ENCODE measurements at regions not wholly inside any gene's neighbourhood (a gene's known extent, or its start where the extent isn't known, plus 50 kb on each side); places are given as distances from the start of the nearest gene placed in this dataset.

DNA sequence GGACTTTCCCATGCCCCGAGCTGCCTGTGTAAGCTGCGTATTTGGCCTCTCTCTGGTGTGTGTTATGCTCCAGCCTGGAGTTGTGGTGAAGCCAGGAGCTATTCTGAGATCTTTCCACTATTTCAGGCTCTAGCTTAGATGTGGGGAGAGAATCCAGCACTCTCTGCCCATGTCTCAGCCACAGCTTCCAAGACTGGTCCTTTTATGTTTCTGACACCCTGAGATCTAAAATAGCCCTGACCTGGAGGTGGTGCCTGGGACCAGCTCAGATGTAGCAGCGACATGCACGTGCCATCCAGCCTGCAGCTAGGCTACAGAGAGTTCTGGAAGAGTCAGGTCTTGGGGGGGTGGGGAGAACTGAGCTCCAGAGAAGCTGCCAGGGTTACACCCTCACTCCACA lies 76.5 kb downstream of the TENT5C start:
- H3K9ac ChIP-seq (ENCODE audit: low read depth, low read length) = no peak overlapping the region
- H3K27ac ChIP-seq (ENCODE audit: low read length) = no peak overlapping the region
- H3K4me2 ChIP-seq (ENCODE audit: insufficient read depth, low read length) = no peak overlapping the region
- H3K4me1 ChIP-seq (ENCODE audit: insufficient read depth, low read length) = no peaks in the 10 kb centered on the region
- H3K9me3 ChIP-seq (ENCODE audit: insufficient read depth, low read length, severe bottlenecking) = no peaks in the 10 kb centered on the region
- TF ChIP-seq EZH2 (IDR thresholded peaks at IDR 0.05; ENCODE audit: borderline replicate concordance, low read depth, low read length, severe bottlenecking) = no peak
- TF ChIP-seq, protein P1, sequence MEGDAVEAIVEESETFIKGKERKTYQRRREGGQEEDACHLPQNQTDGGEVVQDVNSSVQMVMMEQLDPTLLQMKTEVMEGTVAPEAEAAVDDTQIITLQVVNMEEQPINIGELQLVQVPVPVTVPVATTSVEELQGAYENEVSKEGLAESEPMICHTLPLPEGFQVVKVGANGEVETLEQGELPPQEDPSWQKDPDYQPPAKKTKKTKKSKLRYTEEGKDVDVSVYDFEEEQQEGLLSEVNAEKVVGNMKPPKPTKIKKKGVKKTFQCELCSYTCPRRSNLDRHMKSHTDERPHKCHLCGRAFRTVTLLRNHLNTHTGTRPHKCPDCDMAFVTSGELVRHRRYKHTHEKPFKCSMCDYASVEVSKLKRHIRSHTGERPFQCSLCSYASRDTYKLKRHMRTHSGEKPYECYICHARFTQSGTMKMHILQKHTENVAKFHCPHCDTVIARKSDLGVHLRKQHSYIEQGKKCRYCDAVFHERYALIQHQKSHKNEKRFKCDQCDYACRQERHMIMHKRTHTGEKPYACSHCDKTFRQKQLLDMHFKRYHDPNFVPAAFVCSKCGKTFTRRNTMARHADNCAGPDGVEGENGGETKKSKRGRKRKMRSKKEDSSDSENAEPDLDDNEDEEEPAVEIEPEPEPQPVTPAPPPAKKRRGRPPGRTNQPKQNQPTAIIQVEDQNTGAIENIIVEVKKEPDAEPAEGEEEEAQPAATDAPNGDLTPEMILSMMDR (IDR thresholded peaks at IDR 0.05; ENCODE audit: borderline replicate concordance, extremely low read depth, low read length, poor library complexity, severe bottlenecking) = no peak
- no peak for DNase-seq
- H3K27me3 ChIP-seq (ENCODE audit: insufficient read depth, low read length, poor library complexity) = no peaks in the 10 kb centered on the region
- H3K36me3 ChIP-seq (ENCODE audit: insufficient read depth, low read length) = no peaks in the 10 kb centered on the region
- no peaks in the 10 kb centered on the region for H4K20me1 ChIP-seq (ENCODE audit: insufficient read depth, low read length)
- ATAC-seq (ENCODE audit: insufficient read depth, low read depth) = no peak
- no peak overlapping the region for H2AFZ ChIP-seq (ENCODE audit: low read depth, low read length)
- H3K79me2 ChIP-seq (ENCODE audit: insufficient read depth, low read length) = no peaks in the 10 kb centered on the region
- no peak overlapping the region for H3K4me3 ChIP-seq (ENCODE audit: low read depth in 1 of 2, low read length in 2 of 2)

DNA sequence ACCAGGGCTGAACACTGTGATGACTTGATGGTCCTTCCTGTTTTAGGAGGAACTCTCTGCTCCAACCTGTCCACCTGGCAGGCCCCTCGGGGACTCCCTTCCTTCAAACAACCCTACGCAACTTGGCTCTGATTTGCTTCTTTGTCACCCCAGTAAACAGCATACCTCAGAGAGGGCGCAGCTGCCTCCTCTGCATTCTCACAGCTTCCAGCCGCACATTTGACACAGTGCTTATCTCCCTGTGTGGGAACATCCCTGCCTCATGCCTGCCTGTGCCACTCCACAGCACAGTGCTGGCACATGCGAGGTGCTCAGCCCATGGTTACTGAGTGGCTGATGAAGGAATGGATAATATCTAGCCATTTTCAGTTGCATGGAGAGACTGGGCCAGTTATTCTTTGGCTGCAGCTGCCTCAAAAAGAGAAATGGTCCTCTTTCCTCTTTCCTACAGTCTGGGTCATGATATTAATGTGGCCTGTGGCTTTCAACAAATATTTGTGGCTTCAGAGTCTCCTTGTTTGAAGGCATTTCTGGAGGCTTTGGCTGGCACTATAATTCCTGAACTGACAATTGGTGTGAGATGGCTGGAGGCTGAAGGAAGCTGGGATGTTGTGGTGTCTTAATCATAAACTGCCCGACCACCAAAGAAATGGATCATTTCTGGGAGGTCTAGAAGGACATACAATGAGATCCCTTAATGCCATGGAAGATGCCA lies 77.9 kb downstream of the TENT5C start:
- DNase-seq (no peak), ATAC-seq (ENCODE audit: insufficient read depth, low read depth) (peak; percentile 29; the same call in 1 of the 3 replicates)
- TF ChIP-seq, protein P1 (IDR thresholded peaks at IDR 0.05; ENCODE audit: borderline replicate concordance, extremely low read depth, low read length, poor library complexity, severe bottlenecking) = no peak
- no peak for TF ChIP-seq EZH2 (IDR thresholded peaks at IDR 0.05; ENCODE audit: borderline replicate concordance, low read depth, low read length, severe bottlenecking)
- Histone ChIP-seq H3K4me2 (ENCODE audit: insufficient read depth, low read length) (no peak overlapping the region), H3K27me3 (ENCODE audit: insufficient read depth, low read length, poor library complexity) (no peaks in the 10 kb centered on the region), H2AFZ (ENCODE audit: low read depth, low read length) (no peak overlapping the region), H4K20me1 (ENCODE audit: insufficient read depth, low read length) (no peaks in the 10 kb centered on the region), H3K4me3 (ENCODE audit: low read depth in 1 of 2, low read length in 2 of 2) (no peak overlapping the region), H3K4me1 (ENCODE audit: insufficient read depth, low read length) (no peaks in the 10 kb centered on the region), H3K36me3 (ENCODE audit: insufficient read depth, low read length) (no peaks in the 10 kb centered on the region), H3K27ac (ENCODE audit: low read length) (no peak overlapping the region), H3K9me3 (ENCODE audit: insufficient read depth, low read length, severe bottlenecking) (no peaks in the 10 kb centered on the region), H3K79me2 (ENCODE audit: insufficient read depth, low read length) (no peaks in the 10 kb centered on the region), H3K9ac (ENCODE audit: low read depth, low read length) (no peak overlapping the region)

DNA sequence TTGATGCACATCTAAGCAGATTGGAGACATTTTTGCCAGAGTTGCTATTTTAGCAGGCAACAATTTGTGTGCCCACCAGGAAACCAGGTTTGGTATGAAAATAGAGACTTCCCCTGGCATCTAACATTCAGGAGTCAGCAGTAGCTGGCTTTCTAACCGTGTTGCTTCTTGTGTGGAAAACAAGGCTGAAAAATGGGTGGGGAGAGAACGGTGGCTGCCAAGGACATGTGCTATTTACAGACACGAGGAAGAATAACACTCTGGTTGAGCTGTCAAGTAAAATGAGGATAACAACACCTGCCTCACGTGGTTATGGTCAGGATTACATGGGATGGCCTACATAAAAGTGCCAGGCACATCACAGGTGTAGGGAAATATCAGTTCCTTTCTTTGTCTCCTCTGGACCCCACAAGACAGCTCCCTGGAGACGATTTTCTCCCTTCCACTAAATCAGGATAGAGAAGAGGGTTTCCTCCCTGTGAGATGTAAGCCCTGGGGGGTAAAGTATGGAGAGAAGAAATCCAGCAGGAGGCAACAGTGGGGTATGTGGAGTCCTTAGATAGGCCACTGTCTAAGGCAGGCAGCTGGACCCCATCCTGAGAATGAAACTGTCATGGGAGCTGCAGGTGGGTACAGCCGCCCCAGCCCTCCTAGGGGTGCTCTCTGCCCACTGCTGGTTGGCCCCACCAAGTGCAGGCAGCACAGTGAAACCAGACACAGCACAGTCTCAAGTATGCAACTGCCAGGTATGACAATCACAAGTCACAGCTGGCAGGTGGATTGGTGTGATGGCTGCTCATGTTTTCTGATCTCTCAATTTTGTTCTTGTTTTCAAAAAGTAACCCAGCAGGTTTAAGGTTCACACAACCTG lies 80.3 kb downstream of the TENT5C start:
- TF ChIP-seq EZH2 (IDR thresholded peaks at IDR 0.05; ENCODE audit: borderline replicate concordance, low read depth, low read length, severe bottlenecking) = no peak
- TF ChIP-seq, protein P1 (IDR thresholded peaks at IDR 0.05; ENCODE audit: borderline replicate concordance, extremely low read depth, low read length, poor library complexity, severe bottlenecking) = peak; percentile 46
- H3K36me3 ChIP-seq (ENCODE audit: insufficient read depth, low read length) = no peaks in the 10 kb centered on the region
- H3K9ac ChIP-seq (ENCODE audit: low read depth, low read length) = no peak overlapping the region
- no peaks in the 10 kb centered on the region for H3K79me2 ChIP-seq (ENCODE audit: insufficient read depth, low read length)
- H2AFZ ChIP-seq (ENCODE audit: low read depth, low read length) = no peak overlapping the region
- no peaks in the 10 kb centered on the region for H3K4me1 ChIP-seq (ENCODE audit: insufficient read depth, low read length)
- H3K27me3 ChIP-seq (ENCODE audit: insufficient read depth, low read length, poor library complexity) = no peaks in the 10 kb centered on the region
- H4K20me1 ChIP-seq (ENCODE audit: insufficient read depth, low read length) = no peaks in the 10 kb centered on the region
- H3K27ac ChIP-seq (ENCODE audit: low read length) = no peak overlapping the region
- H3K4me3 ChIP-seq (ENCODE audit: low read depth in 1 of 2, low read length in 2 of 2) = no peak overlapping the region
- ATAC-seq (ENCODE audit: insufficient read depth, low read depth) (peak; percentile 77), DNase-seq (peak; percentile 23)
- H3K9me3 ChIP-seq (ENCODE audit: insufficient read depth, low read length, severe bottlenecking) = no peaks in the 10 kb centered on the region
- no peak overlapping the region for H3K4me2 ChIP-seq (ENCODE audit: insufficient read depth, low read length)

All from DND-41 (cell line).